ENCODE measurements at regions not wholly inside any gene's neighbourhood (a gene's known extent, or its start where the extent isn't known, plus 50 kb on each side); places are given as distances from the start of the nearest gene placed in this dataset.

DNA sequence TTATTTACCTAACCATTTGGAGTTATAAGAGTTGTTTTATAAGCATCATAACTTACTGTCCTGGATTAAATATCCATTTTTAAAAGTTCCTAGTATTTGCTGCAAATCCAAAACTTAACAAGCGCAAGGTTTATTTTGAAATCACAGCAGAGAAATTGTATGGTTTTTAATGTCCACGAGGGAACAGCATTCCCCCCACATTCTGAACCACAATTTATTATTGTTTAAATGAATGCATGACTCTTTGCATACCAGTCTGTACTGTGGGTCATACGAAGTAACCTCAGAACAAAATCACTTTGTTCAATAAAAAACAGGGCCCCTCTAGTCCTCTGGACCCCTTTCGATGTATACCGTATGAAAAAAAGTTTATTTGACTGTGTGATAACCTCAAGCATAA, 75.9 kb downstream of the DACT1 start:
- no peaks in the 10 kb centered on the region for H3K9me3 ChIP-seq
- H3K36me3 ChIP-seq, result no peaks in the 10 kb centered on the region
- no peak overlapping the region for H3K4me3 ChIP-seq (ENCODE audit: low read depth in 1 of 2, low read length in 1 of 2)
- no peaks in the 10 kb centered on the region for H3K4me1 ChIP-seq (ENCODE audit: control insufficient read depth in 1 of 2, insufficient read depth in 1 of 2, low read depth in 1 of 2, low read length in 1 of 2)
- TF ChIP-seq, protein P1, sequence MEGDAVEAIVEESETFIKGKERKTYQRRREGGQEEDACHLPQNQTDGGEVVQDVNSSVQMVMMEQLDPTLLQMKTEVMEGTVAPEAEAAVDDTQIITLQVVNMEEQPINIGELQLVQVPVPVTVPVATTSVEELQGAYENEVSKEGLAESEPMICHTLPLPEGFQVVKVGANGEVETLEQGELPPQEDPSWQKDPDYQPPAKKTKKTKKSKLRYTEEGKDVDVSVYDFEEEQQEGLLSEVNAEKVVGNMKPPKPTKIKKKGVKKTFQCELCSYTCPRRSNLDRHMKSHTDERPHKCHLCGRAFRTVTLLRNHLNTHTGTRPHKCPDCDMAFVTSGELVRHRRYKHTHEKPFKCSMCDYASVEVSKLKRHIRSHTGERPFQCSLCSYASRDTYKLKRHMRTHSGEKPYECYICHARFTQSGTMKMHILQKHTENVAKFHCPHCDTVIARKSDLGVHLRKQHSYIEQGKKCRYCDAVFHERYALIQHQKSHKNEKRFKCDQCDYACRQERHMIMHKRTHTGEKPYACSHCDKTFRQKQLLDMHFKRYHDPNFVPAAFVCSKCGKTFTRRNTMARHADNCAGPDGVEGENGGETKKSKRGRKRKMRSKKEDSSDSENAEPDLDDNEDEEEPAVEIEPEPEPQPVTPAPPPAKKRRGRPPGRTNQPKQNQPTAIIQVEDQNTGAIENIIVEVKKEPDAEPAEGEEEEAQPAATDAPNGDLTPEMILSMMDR (IDR thresholded peaks at IDR 0.05), result no peak
- H3K27ac ChIP-seq, result no peak overlapping the region
- no peaks in the 10 kb centered on the region for H3K27me3 ChIP-seq

DNA sequence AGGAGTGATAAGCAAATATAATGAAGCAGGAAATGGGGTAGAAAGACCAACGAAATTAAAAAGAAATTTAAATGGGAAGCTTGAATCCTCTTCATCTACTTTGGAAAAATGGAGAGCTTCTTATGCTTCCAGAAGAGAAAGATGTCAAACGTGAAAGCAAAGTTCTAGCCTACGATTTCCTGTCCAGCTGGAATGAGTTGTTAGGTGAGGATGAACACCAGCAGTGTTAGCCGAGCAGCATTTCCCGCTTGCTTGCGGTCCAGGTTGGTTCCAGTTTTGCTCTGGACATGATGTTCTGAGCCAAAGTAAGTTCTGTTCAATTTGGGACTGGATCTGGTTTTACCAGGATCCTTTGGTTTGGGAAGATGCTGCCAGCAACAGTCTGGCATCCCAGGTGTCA, 78.9 kb downstream of the DACT1 start:
- no peak overlapping the region for H3K27ac ChIP-seq
- H3K36me3 ChIP-seq, result no peaks in the 10 kb centered on the region
- no peak overlapping the region for H3K4me3 ChIP-seq (ENCODE audit: low read depth in 1 of 2, low read length in 1 of 2)
- H3K4me1 ChIP-seq (ENCODE audit: control insufficient read depth in 1 of 2, insufficient read depth in 1 of 2, low read depth in 1 of 2, low read length in 1 of 2), result no peaks in the 10 kb centered on the region
- H3K9me3 ChIP-seq, result no peaks in the 10 kb centered on the region
- TF ChIP-seq, protein P1 (IDR thresholded peaks at IDR 0.05), result no peak
- H3K27me3 ChIP-seq, result no peaks in the 10 kb centered on the region

DNA sequence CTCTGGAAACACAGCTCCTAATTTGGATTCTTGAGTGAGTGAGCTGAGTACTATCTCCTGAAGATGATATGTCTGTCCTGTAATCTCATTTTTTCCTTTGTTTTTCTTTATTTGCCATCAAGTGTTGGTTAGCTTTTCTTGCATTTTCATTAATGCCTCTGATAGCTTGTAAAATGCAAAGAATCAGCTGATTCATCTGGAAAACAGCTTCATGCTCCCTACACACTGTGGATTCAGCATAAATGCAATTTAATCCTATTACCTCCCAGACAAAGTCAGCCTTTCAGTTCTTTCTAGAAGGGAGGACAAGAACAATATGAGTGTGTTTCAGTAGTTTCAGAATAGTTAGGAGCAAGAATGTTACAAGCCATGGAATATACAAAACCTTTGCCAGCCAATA, 79.4 kb downstream of the DACT1 start:
- Histone ChIP-seq H3K4me1 (ENCODE audit: control insufficient read depth in 1 of 2, insufficient read depth in 1 of 2, low read depth in 1 of 2, low read length in 1 of 2) (no peaks in the 10 kb centered on the region), H3K27ac (no peak overlapping the region), H3K27me3 (no peaks in the 10 kb centered on the region), H3K9me3 (no peaks in the 10 kb centered on the region), H3K4me3 (ENCODE audit: low read depth in 1 of 2, low read length in 1 of 2) (no peak overlapping the region), H3K36me3 (no peaks in the 10 kb centered on the region)
- TF ChIP-seq, protein P1 (IDR thresholded peaks at IDR 0.05), result no peak

DNA sequence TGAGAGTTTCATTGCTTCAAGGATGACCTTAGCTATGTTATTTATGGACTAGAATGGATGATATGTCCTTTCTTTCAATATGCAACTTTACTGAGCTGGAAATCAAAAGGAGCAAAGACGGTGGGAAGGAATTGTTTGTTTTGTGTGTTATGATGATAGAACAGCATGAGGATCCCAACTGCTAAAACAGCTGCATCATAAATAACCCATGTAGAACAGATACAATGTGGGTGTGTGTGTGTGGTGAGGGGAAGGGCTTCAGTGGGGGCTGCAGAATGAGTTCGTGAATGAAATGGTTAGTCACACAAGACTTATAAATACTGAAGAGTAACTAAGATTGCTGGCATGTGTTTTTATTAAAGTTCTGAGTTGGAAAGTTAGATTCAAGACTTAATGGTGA, 80.1 kb downstream of the DACT1 start:
- Histone ChIP-seq H3K4me3 (ENCODE audit: low read depth in 1 of 2, low read length in 1 of 2) (no peak overlapping the region), H3K4me1 (ENCODE audit: control insufficient read depth in 1 of 2, insufficient read depth in 1 of 2, low read depth in 1 of 2, low read length in 1 of 2) (no peaks in the 10 kb centered on the region), H3K36me3 (no peaks in the 10 kb centered on the region), H3K27ac (no peak overlapping the region), H3K9me3 (no peaks in the 10 kb centered on the region), H3K27me3 (no peaks in the 10 kb centered on the region)
- TF ChIP-seq, protein P1 (IDR thresholded peaks at IDR 0.05), result no peak

DNA sequence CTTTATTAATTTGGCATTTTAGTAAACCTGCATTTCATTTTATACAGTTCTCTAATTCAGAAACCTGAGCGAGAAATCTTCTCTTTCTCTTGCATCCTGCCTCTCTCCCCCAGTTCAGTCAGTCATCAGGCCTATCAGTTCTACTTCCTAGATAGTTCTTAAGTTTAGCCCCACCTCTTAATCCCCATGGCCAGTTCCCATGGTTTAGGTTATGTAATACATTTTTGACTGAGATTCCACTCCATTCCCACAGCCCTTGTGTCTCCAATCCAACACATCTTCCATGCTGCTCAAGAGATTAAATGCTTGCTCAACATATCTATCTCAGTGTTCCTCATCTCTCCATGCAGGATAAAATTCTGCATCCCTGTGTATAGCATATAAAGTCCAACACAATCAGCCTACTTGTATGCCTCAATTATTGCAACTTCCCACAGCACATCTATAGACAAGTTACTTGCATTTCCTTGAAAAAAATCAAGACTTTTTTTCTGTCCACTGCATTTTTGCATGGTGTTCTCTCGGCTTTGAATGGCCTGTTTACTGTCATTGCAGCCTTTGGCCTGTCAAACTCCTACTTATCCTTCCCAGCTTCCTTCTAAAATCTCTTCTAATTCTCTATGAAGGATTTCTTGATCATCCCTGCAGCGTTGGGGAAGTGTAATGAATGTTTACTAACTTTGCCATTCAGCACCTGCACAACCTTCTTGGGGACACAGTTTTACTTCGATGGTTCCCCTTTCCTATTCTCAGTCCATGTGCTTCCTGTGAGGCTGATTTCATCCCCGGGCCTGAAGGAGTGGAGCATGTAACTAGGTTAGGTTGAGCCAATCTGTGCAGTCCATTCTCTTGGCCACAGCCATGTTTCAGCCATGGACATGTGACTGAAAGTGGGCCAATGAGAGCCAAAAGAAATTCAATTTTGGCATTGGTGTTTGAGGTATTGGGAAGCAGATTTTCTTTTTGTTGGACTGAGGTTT, 80.8 kb downstream of the DACT1 start:
- H3K4me3 ChIP-seq (ENCODE audit: low read depth in 1 of 2, low read length in 1 of 2), result no peak overlapping the region
- TF ChIP-seq, protein P1 (IDR thresholded peaks at IDR 0.05), result no peak
- H3K9me3 ChIP-seq, result no peaks in the 10 kb centered on the region
- no peak overlapping the region for H3K27ac ChIP-seq
- no peaks in the 10 kb centered on the region for H3K4me1 ChIP-seq (ENCODE audit: control insufficient read depth in 1 of 2, insufficient read depth in 1 of 2, low read depth in 1 of 2, low read length in 1 of 2)
- no peaks in the 10 kb centered on the region for H3K27me3 ChIP-seq
- no peaks in the 10 kb centered on the region for H3K36me3 ChIP-seq
